HCT116 (cell line): ENCODE measurements at regions not wholly inside any gene's neighbourhood (a gene's known extent, or its start where the extent isn't known, plus 50 kb on each side); places are given as distances from the start of the nearest gene placed in this dataset.

Source experiments
- ATAC-seq: fragments of 200-7000 bp; cut with Tn5 transposase; 2 replicates; pipeline ENCODE4 v1.9.1; 2020; ENCODE audit warnings: mild to moderate bottlenecking, moderate library complexity
- BruUV-seq: library from RNA; stranded (reverse); fragments of 400-500 nt; replicated peaks from 2 replicates; lab custom pipeline; 2021; lab: Mats Ljungman, UMichigan
- CTCF ChIA-PET: fragments of 300-600 bp; sonication (Branson Sonifier 250); formaldehyde crosslinking; loops from one replicate; lab custom pipeline; 2021; ENCODE audit warnings: antibody characterized with exemption; lab: Charles Lee
- POLR2A ChIA-PET: fragments of 300-600, 350-600 bp; sonication (Branson Sonifier 250); formaldehyde crosslinking; loops from one replicate; lab custom pipeline; 2021; ENCODE audit warnings: antibody characterized with exemption; lab: Charles Lee
- RAD21 ChIA-PET, 2 experiments: fragments of 300-600 bp; sonication (Branson Sonifier 250); formaldehyde crosslinking; loops; one replicate each; lab custom pipeline; 2023; ENCODE audit warnings: low total read pairs in 2 of 2; ENCODE audit not compliant: uncharacterized antibody in 2 of 2, unreplicated experiment in 2 of 2, low non-redundant PET in 1 of 2; lab: Charles Lee
- DNase-seq: peaks from one replicate; pipeline ENCODE4 v3.0.0-alpha.2; 2010; ENCODE audit warnings: low read depth, low spot score
- H2AFZ ChIP-seq: fragments of 200-600 bp; shearing (Covaris generic), sonication (generic); 2 replicates; pipeline ENCODE4 v1.6.1; 2017; ENCODE audit warnings: low read depth, mixed run types, mixed read lengths, antibody characterized with exemption, low read length; ENCODE audit not compliant: poor library complexity, severe bottlenecking
- H3K27ac ChIP-seq: 2 replicates; pipeline ENCODE4 v1.5.1; 2012; ENCODE audit warnings: low read depth, low read length
- H3K27me3 ChIP-seq: fragments of 200-600 bp; sonication (generic); 2 replicates; pipeline ENCODE4 v1.6.1; 2016; ENCODE audit warnings: mixed run types, low read length, mixed read lengths; ENCODE audit not compliant: insufficient read depth
- H3K36me3 ChIP-seq, 2 experiments: fragments of 200-500 bp in 1 of 2; fragments of 200-600 bp in 1 of 2; sonication (Bioruptor generic) in 1 of 2; sonication (generic) in 1 of 2; 2 replicates each; pipeline versions ENCODE4 v1.5.1 to v1.6.1; 2014 to 2016; ENCODE audit warnings: low read length in 2 of 2, inconsistent platforms in 1 of 2, mixed read lengths in 1 of 2, mixed run types in 1 of 2; ENCODE audit not compliant: insufficient read depth in 2 of 2, control insufficient read depth in 1 of 2
- H3K4me1 ChIP-seq, 2 experiments: fragments of 200-600 bp in 1 of 2; sonication (generic) in 1 of 2; 2 replicates each; pipeline versions ENCODE4 v1.5.1 to v1.6.1; 2012 to 2017; ENCODE audit warnings: low read length in 2 of 2, inconsistent platforms in 1 of 2, mild to moderate bottlenecking in 1 of 2, mixed read lengths in 1 of 2, mixed run types in 1 of 2, moderate library complexity in 1 of 2; ENCODE audit not compliant: insufficient read depth in 2 of 2, control insufficient read depth in 1 of 2
- H3K4me2 ChIP-seq: fragments of 200-600 bp; sonication (generic); 2 replicates; pipeline ENCODE4 v1.6.1; 2017; ENCODE audit warnings: mixed run types, low read length, mixed read lengths
- H3K4me3 ChIP-seq, 2 experiments: fragments of 200-600 bp in 1 of 2; sonication (generic) in 1 of 2; replicated peaks in 1 of 2; 2 replicates each; pipeline ENCODE4 v1.5.1; 2011 to 2016; ENCODE audit warnings: low read length in 2 of 2, control low read depth in 1 of 2, low read depth in 1 of 2, mild to moderate bottlenecking in 1 of 2, mixed read lengths in 1 of 2, mixed run types in 1 of 2
- H3K79me2 ChIP-seq: fragments of 200-600 bp; sonication (generic); 2 replicates; pipeline ENCODE4 v1.6.1; 2017; ENCODE audit warnings: mild to moderate bottlenecking, mixed run types, low read length, moderate library complexity, mixed read lengths; ENCODE audit not compliant: insufficient read depth
- H3K9ac ChIP-seq: fragments of 200-600 bp; sonication (generic); 2 replicates; pipeline ENCODE4 v1.6.1; 2016; ENCODE audit warnings: low read length, mixed read lengths
- H3K9me2 ChIP-seq: fragments of 200-600 bp; sonication (generic), shearing (Covaris generic); 2 replicates; pipeline ENCODE4 v1.6.1; 2017; ENCODE audit warnings: mixed run types, mild to moderate bottlenecking, moderate library complexity; ENCODE audit not compliant: insufficient read depth
- H3K9me3 ChIP-seq, 2 experiments: fragments of 200-500 bp in 1 of 2; fragments of 200-600 bp in 1 of 2; sonication (Bioruptor generic) in 1 of 2; sonication (generic) in 1 of 2; 2 replicates each; pipeline ENCODE4 v1.6.1; 2014 to 2017; ENCODE audit warnings: low read length in 2 of 2, mixed read lengths in 2 of 2, inconsistent platforms in 1 of 2, low read depth in 1 of 2, mild to moderate bottlenecking in 1 of 2, mixed run types in 1 of 2, moderate library complexity in 1 of 2; ENCODE audit not compliant: control insufficient read depth in 1 of 2, insufficient read depth in 1 of 2
- H4K20me1 ChIP-seq: fragments of 200-600 bp; sonication (generic), shearing (Covaris generic); 2 replicates; pipeline ENCODE4 v1.6.1; 2017; ENCODE audit warnings: mixed run types, mild to moderate bottlenecking, moderate library complexity; ENCODE audit not compliant: insufficient read depth
- CBX3 ChIP-seq: IDR thresholded peaks from 2 replicates; pipeline ENCODE4 v1.6.1; 2012; ENCODE audit warnings: low read depth
- CEBPB ChIP-seq: IDR thresholded peaks from 2 replicates; pipeline ENCODE4 v1.6.1; 2012; ENCODE audit warnings: low read depth
- EGR1 ChIP-seq: IDR thresholded peaks from 2 replicates; pipeline ENCODE4 v1.6.1; 2012; ENCODE audit warnings: low read depth
- ELF1 ChIP-seq: IDR thresholded peaks from 2 replicates; pipeline ENCODE4 v1.6.1; 2012; ENCODE audit warnings: low read depth, borderline replicate concordance
- EZH2 ChIP-seq: fragments of 200-600 bp; sonication (generic); IDR thresholded peaks from 2 replicates; pipeline ENCODE4 v1.6.1; 2017; ENCODE audit warnings: antibody characterized with exemption, mixed run types
- EZH2phosphoT487 ChIP-seq: fragments of 200-600 bp; IDR thresholded peaks from 2 replicates; pipeline ENCODE4 v1.6.1; 2018; ENCODE audit warnings: antibody characterized with exemption, borderline replicate concordance
- FOSL1 ChIP-seq: IDR thresholded peaks from 2 replicates; pipeline ENCODE4 v1.6.1; 2012; ENCODE audit warnings: low read depth
- POLR2A ChIP-seq: IDR thresholded peaks from 2 replicates; pipeline ENCODE4 v1.7.0; 2011; ENCODE audit warnings: borderline replicate concordance; ENCODE audit not compliant: insufficient read depth, insufficient read length; ENCODE audit errors: extremely low read depth
- POLR2AphosphoS5 ChIP-seq: IDR thresholded peaks from 2 replicates; pipeline ENCODE4 v1.6.1; 2011; ENCODE audit warnings: mild to moderate bottlenecking, low read depth, low read length, moderate library complexity
- RAD21 ChIP-seq: IDR thresholded peaks from 2 replicates; pipeline ENCODE4 v1.6.1; 2012; ENCODE audit warnings: low read depth, mild to moderate bottlenecking
- TCF7L2 ChIP-seq: IDR thresholded peaks from 2 replicates; pipeline ENCODE4 v1.7.0; 2011; ENCODE audit warnings: borderline replicate concordance, inconsistent platforms; ENCODE audit not compliant: insufficient read depth, insufficient read length; ENCODE audit errors: extremely low read depth
- YY1 ChIP-seq: IDR thresholded peaks from 2 replicates; pipeline ENCODE4 v1.6.1; 2011; ENCODE audit warnings: low read length, low read depth, moderate library complexity, mild to moderate bottlenecking; ENCODE audit not compliant: insufficient replicate concordance; ENCODE audit errors: extremely low read depth
- ZFX ChIP-seq: fragments of 450-650 bp; IDR thresholded peaks from 2 replicates; pipeline ENCODE4 v1.6.1; 2017
- ZNF274 ChIP-seq: fragments of 200-500 bp; sonication (Bioruptor generic); IDR thresholded peaks from 2 replicates; pipeline ENCODE4 v1.6.1; 2014; ENCODE audit warnings: mild to moderate bottlenecking, low read depth, low read length, inconsistent platforms
- intact Hi-C: fragments of 100-400 bp; cut with micrococcal nuclease; formaldehyde crosslinking; loops from 2 replicates; pipeline ENCODE4 v1.10.0; 2022
- TF ChIP-seq, protein P1 (sequence below): IDR thresholded peaks from 2 replicates; pipeline ENCODE4 v1.6.1; 2012; ENCODE audit warnings: low read depth
- TF ChIP-seq, protein P2 (sequence below): IDR thresholded peaks from 2 replicates; pipeline ENCODE4 v1.6.1; 2012

DNA sequence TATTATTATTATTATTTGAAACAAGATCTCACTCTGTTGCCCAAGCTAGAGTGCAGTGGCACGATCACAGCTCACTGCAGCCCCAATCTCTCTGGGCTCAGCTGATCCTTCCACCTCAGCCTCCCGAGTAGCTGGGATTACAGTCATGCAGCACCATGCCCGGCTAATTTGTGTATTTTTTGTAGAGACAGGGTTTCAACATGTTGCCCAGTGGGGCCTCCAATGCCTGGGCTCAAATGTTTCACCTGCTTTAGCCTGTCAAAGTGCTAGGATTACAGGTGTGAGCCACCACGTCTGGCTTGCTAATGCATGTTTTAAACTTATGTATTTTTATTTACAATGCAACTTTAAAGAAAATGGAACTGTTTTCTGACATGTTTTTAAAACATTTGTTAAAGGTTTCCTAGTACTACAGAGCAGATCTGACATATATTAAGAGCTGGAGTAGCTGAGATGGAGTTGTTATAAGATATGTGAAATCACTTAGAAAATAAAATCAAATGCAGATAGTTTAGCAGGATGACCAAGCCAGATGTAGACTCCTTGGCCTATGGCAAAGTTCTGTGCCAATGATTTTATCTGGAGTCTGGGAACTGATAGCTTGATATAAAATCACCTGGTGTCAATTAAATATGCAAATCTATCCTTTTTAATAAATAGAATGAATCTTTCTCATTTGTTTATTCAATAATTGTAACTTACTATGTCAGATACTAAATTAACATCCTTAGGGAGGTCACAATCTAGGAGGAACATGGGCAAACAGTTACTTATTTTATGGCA, 310.1 kb upstream of the NAALADL2 start:
- intact Hi-C loops: no loop called here
- no peak overlapping the region for H2AFZ ChIP-seq
- H3K27ac ChIP-seq: no peak overlapping the region
- CTCF ChIA-PET: no interaction called here
- no peak overlapping the region for H3K4me3 ChIP-seq
- no peaks in the 10 kb centered on the region for H3K4me1 ChIP-seq
- H3K9ac ChIP-seq: no peak overlapping the region
- POLR2A ChIA-PET: no interaction called here
- RAD21 ChIA-PET: no interaction called here
- no peaks in the 10 kb centered on the region for H3K9me2 ChIP-seq
- BruUV-seq: no TSS peak
- H3K27me3 ChIP-seq: no peaks in the 10 kb centered on the region
- TF ChIP-seq ZFX (no peak), EZH2 (no peak), CEBPB (no peak), EZH2phosphoT487 (no peak), FOSL1 (no peak), ZNF274 (no peak), TCF7L2 (no peak), POLR2A (no peak), POLR2AphosphoS5 (no peak), EGR1 (no peak), ELF1 (no peak), YY1 (no peak), RAD21 (no peak), CBX3 (no peak)
- TF ChIP-seq, protein P1, sequence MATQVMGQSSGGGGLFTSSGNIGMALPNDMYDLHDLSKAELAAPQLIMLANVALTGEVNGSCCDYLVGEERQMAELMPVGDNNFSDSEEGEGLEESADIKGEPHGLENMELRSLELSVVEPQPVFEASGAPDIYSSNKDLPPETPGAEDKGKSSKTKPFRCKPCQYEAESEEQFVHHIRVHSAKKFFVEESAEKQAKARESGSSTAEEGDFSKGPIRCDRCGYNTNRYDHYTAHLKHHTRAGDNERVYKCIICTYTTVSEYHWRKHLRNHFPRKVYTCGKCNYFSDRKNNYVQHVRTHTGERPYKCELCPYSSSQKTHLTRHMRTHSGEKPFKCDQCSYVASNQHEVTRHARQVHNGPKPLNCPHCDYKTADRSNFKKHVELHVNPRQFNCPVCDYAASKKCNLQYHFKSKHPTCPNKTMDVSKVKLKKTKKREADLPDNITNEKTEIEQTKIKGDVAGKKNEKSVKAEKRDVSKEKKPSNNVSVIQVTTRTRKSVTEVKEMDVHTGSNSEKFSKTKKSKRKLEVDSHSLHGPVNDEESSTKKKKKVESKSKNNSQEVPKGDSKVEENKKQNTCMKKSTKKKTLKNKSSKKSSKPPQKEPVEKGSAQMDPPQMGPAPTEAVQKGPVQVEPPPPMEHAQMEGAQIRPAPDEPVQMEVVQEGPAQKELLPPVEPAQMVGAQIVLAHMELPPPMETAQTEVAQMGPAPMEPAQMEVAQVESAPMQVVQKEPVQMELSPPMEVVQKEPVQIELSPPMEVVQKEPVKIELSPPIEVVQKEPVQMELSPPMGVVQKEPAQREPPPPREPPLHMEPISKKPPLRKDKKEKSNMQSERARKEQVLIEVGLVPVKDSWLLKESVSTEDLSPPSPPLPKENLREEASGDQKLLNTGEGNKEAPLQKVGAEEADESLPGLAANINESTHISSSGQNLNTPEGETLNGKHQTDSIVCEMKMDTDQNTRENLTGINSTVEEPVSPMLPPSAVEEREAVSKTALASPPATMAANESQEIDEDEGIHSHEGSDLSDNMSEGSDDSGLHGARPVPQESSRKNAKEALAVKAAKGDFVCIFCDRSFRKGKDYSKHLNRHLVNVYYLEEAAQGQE: no peak
- TF ChIP-seq, protein P2, sequence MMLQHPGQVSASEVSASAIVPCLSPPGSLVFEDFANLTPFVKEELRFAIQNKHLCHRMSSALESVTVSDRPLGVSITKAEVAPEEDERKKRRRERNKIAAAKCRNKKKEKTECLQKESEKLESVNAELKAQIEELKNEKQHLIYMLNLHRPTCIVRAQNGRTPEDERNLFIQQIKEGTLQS: no peak
- TF ChIP-seq, all 23 proteins: peak for 0
- ATAC-seq (no peak), DNase-seq (no peak)
- Histone ChIP-seq H3K4me2 (no peak overlapping the region), H3K79me2 (no peaks in the 10 kb centered on the region), H3K36me3 (no peaks in the 10 kb centered on the region), H4K20me1 (no peaks in the 10 kb centered on the region), H3K9me3 (no peaks in the 10 kb centered on the region)
